NCI-H2029 treated with DMSO at 0.1 percent for 48 hours (cell line): ENCODE measurements at regions not wholly inside any gene's neighbourhood (a gene's known extent, or its start where the extent isn't known, plus 50 kb on each side); places are given as distances from the start of the nearest gene placed in this dataset.
"Not testable (repeated sequence)": the region's sequence is repeated elsewhere in the genome, so short reads cannot be mapped to it uniquely, and the experiment has no call there.

ENCODE experiments used
- DNase-seq: peaks from one replicate; lab custom pipeline; 2025; lab: John Stamatoyannopoulos, UW

DNA sequence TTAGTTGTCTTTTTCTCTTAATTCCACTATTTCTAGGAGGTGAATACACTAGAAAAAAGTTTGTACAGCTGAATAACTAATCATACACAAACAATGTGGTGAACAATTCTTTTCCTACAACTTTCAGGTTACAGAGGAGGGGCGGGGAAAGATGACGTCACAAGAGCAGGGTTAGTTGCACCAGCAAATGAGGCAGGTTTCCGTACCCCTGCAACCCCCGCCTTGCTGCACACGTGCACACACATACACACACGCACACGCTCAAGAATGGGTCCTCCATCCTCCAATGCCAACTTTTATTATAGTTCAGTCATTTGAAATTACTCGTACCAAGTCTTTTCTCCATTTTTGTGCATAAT is 122.8 kb downstream of the ARL4C start:
- no peak for DNase-seq

- DNase-seq: no peak
These were observed 123.3 kb downstream of the ARL4C start for GRCh38 chr2:234373481-234374149.

DNA sequence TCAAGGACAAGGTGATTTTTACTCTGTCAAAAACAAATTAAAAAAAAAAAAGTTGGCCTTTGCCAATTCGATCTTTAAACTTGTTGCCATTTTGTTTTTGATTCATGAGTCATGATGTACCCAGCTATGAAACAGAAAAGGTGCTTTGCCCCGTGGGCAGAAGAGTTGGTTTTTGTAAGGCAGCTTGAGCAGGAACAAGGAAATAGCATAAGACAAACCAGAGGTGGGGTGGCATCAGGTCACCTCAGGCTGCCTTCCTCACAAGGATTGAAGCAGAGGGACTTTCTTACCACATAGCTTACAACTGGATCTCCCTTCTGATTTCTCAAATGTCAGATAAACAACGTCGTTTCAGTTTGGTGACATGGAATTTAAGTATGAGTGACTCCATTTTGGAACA is 123.8 kb downstream of the ARL4C start:
- DNase-seq: no peak

GRCh38 chr2:234372506-234372905 is 124.4 kb downstream of the ARL4C start:
- no peak for DNase-seq

- no peak for DNase-seq
These were observed 128.0 kb downstream of the ARL4C start for GRCh38 chr2:234368861-234369261.

GRCh38 chr2:234366891-234367290 is 130.0 kb downstream of the ARL4C start:
- DNase-seq: no peak

GRCh38 chr2:234364661-234365060 is 132.2 kb downstream of the ARL4C start:
- no peak for DNase-seq

GRCh38 chr2:234363647-234364294 is 133.1 kb downstream of the ARL4C start:
- no peak for DNase-seq

DNA sequence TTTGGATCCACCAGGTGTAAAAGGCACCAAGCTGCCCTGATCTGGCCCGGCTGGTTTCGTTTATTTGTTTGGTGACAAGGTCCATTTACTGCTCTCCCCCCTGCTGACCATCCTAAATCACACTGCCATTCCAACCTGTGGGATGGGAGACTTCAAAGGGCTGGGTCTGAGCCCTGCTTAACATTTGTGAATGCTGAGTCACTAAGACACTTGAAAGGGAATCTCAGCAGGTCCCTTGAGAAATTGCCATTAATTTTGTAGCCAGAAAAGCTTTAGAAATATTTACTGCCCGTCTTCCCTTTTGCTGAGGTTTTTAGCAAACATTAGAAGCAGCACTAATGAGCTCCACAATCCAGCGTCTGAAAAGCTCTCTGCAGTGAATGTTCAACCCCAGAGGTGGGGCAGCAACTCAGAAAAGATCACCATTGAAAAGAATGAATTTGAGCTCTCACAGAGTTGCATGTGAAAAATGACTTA is 133.8 kb downstream of the ARL4C start:
- DNase-seq: no peak

DNA sequence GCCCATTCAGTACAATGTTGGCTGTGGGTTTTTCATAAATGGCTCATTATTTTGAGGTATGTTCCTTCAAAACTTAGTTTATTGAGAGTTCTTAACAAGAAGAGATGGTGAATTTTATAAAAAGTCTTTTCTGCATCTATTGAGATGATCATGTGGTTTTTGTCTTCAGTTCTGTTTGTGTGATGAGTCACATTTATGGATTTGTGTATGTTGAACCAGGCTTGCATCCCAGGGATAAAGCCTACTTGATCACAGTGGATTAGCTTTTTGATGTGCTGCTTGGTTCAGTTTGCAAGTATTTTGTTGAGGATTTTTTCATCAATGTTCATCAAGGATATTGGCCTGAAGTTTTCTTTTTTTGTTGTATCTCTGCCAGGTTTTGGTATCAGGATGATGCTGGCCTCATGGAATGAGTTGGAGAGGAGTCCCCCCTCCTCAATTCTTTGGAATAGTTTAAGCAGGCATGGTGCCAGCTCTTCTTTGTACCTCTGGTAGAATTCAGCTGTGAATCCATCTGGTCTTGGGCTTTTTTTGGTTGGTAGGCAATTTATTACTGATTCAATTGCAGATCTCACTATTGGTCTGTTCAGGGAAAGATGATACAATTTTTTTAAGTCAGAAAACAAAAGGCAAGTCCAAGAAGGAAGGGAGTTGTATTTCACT is 136.4 kb downstream of the ARL4C start:
- DNase-seq: not testable (repeated sequence)

- no peak for DNase-seq
These were observed 139.2 kb downstream of the ARL4C start for GRCh38 chr2:234357666-234358065.

- DNase-seq: no peak
These were observed 141.0 kb downstream of the ARL4C start for GRCh38 chr2:234355808-234356365.

DNA sequence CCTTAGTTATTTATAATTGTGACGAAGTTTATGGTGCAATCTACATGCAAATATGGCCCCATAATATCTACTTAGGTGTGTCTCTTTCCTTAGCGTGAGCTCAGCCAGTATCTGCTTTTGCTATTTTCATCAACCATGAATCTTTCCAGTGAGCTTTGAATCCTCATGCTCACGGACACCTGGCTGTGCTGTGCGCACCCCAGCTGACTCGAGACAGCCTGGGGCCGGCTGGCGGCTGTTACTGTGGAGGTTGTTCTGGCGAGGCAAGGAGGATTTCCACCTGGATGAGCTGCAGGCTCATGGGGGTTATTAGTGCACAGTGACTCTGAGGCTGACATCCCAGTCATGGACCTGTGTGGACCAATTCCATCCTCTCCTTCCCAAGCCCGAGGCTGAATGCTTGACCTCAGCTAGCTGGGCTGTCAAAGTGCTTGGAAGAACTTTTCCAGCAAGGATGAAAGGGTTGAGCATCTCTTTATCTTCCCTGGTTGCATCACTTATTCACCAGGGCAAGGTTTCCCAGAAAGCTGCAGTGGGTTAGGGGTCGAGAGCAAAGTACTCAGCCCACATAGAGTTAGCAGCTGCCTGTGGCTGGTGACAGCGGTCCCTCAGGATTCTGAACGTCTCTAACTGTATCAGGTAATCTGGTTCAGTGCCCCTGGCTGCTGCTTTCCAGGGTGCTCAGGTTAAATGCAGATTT is 141.7 kb downstream of the ARL4C start:
- DNase-seq: no peak

DNA sequence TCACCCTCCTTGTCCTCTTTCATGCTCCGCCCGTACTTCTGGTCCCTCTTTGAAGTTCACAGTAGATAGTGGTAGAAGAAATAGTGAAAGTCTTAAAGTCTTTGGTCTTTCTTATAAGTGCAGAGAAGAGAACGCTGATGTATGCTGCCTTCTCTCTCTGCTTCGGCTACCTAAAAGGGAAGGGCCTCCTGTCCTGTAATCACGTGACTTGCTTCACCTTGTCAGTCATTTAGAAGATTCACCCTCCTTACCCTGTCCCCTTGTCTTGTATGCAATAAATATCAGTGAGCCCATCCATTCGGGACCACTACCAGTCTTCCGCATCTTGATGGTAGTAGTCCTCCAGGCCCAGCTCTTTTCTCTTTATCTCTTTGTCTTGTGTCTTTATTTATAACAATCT is 144.6 kb downstream of the ARL4C start:
- DNase-seq: no peak

GRCh38 chr2:234351866-234352265 is 145.0 kb downstream of the ARL4C start:
- not testable (repeated sequence) for DNase-seq

DNA sequence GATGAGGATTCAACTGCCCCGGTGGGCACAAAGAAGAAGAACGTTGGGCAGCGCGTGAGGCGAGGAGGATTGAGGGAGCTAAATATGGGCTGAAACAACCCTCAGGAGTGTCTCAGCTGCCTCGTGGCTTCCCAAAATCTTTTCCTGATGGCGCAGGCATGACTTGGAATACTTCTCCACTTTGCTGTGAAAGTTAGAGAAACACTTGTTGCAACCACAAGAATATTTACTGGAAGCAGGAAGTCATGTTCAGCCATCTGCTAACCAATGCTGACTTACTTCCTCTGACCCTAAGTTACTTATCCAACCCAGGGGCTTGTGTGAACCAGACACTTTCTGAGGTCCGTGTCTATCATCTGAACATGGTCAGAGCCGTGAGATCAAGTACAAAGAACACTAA is 148.8 kb downstream of the ARL4C start:
- DNase-seq: no peak

DNA sequence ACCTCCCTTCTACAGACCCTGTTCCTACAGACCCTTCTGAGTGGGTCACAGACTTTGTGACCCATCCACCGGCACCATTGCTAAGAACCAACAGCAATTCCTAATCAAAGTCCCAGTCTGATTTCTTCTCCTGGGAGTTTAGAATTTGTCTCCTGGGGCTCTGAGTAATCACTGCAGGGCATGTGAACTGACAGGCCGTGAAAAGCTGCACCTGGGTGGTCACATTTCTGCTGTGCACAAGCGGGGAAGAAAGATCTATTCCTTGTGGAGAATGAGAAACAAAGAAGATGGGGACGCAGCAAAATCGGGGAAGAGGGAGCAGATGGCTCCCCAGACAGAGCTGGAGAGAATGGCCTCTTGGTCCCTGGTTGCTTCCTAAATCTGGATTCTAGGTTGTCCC is 151.0 kb downstream of the ARL4C start:
- DNase-seq: no peak

GRCh38 chr2:234344012-234344411 is 152.9 kb downstream of the ARL4C start:
- DNase-seq: no peak

DNA sequence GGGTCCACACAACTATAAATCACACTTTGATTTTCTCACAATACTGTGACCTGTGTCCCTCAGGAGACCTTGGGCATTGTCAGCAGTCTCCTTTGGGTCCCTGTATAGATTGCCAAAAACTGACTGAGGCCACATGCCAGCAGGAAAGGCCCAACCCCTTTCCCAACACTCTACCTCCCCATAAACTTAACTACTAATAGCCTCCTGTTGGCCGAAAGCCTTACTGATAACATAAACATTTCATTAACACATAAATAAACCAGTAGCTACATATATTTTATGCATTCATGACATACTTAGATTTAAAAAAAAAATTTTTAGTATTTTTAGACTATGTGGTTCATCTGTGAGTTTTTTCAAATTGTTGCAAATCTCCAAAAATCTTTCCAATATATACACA is 153.5 kb downstream of the ARL4C start:
- DNase-seq: no peak

DNA sequence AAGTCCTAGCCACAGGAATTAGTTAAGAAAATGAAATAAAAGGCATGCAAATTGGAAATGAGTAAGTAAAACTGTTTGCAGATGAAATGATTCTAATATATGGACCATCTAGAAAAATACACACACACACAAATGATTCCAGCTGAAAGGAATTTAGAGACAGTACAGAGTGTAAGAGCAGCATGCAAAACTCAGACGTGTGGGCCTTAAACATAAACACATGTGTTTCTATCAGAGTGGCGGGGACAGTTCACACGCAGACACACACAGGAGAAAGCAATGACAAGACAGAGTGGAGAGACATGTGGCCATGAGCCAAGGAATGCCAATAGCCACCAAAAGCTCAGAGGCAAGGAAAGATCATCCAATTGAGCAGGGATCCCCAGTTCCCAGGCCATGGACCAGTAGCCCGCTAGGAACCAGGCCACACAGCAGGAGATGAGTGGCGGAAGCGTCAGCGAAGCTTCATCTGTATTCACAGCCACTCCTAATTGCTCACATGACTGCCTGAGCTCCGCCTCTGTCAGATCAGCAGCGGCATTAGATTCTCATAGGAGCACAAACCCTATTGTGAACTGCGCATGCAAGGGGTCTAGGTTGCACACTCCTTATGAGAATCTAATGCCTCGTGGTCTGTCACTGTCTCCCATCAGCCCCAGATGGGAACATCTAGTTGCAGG is 155.4 kb downstream of the ARL4C start:
- DNase-seq: no peak

- DNase-seq: no peak
These were observed 157.4 kb downstream of the ARL4C start for GRCh38 chr2:234339501-234339900.

- DNase-seq: no peak
These were observed 157.9 kb downstream of the ARL4C start for GRCh38 chr2:234339011-234339410.
